SK-N-SH treated with all-trans-retinoic acid at 6 μM for 48 hours (cell line): ENCODE measurements at regions not wholly inside any gene's neighbourhood (a gene's known extent, or its start where the extent isn't known, plus 50 kb on each side); places are given as distances from the start of the nearest gene placed in this dataset.
"Not testable (repeated sequence)": the region's sequence is repeated elsewhere in the genome, so short reads cannot be mapped to it uniquely, and the experiment has no call there.

Experiments
- ATAC-seq: fragments of 200-7000 bp; cut with Tn5 transposase; 3 replicates; pipeline ENCODE4 v1.9.1; 2020; ENCODE audit warnings: mild to moderate bottlenecking, moderate library complexity
- ARNTL ChIP-seq: fragments of 450-650 bp; formaldehyde crosslinking; IDR thresholded peaks from 2 replicates; pipeline ENCODE4 v1.5.0; 2020; ENCODE audit warnings: low read depth, mild to moderate bottlenecking, moderate library complexity, borderline replicate concordance
- BACH2 ChIP-seq: fragments of 250-450 bp; sonication (Bioruptor Pico); IDR thresholded peaks from 2 replicates; pipeline ENCODE4 v1.9.0; 2021; ENCODE audit warnings: mild to moderate bottlenecking, borderline replicate concordance
- CREB5 ChIP-seq: fragments of 250-450 bp; sonication (Bioruptor Pico); IDR thresholded peaks from 2 replicates; pipeline ENCODE4 v1.5.1; 2020; ENCODE audit warnings: low read depth, mild to moderate bottlenecking, moderate library complexity
- CSDC2 ChIP-seq: fragments of 250-450 bp; sonication (Bioruptor Pico); IDR thresholded peaks from 2 replicates; pipeline ENCODE4 v1.5.0; 2020; ENCODE audit warnings: mild to moderate bottlenecking, moderate library complexity
- ESRRG ChIP-seq: fragments of 250-450 bp; sonication (Bioruptor Pico); IDR thresholded peaks from 2 replicates; pipeline ENCODE4 v1.6.1; 2021; ENCODE audit warnings: mild to moderate bottlenecking
- GLIS3 ChIP-seq: fragments of 250-450 bp; sonication (Bioruptor Pico); IDR thresholded peaks from 2 replicates; pipeline ENCODE4 v1.5.0; 2020; ENCODE audit warnings: mild to moderate bottlenecking, moderate library complexity
- ISL1 ChIP-seq: fragments of 250-450 bp; sonication (Bioruptor Pico); IDR thresholded peaks from 2 replicates; pipeline ENCODE4 v2.1.2; 2022; ENCODE audit warnings: mild to moderate bottlenecking, moderate library complexity
- OSR1 ChIP-seq: fragments of 250-450 bp; sonication (Bioruptor Pico); IDR thresholded peaks from 2 replicates; pipeline ENCODE4 v1.8.0; 2022; ENCODE audit warnings: moderate library complexity, mild to moderate bottlenecking, inconsistent platforms
- PPARA ChIP-seq: fragments of 250-450 bp; sonication (Bioruptor Pico); IDR thresholded peaks from 2 replicates; pipeline ENCODE4 v1.5.0; 2020; ENCODE audit warnings: mild to moderate bottlenecking, borderline replicate concordance
- RARB ChIP-seq: fragments of 250-450 bp; sonication (Bioruptor Pico); IDR thresholded peaks from 2 replicates; pipeline ENCODE4 v1.8.0; 2021; ENCODE audit warnings: mild to moderate bottlenecking, moderate library complexity
- SNAI2 ChIP-seq: fragments of 250-450 bp; sonication (Bioruptor Pico); IDR thresholded peaks from 2 replicates; pipeline ENCODE4 v1.5.0; 2020; ENCODE audit warnings: mild to moderate bottlenecking, moderate library complexity
- TCF4 ChIP-seq: fragments of 250-450 bp; sonication (Bioruptor Pico); IDR thresholded peaks from 2 replicates; pipeline ENCODE4 v1.8.0; 2021; ENCODE audit warnings: mild to moderate bottlenecking, moderate library complexity, borderline replicate concordance
- TOX ChIP-seq: fragments of 250-450 bp; sonication (Bioruptor Pico); IDR thresholded peaks from 2 replicates; pipeline ENCODE4 v1.8.0; 2021; ENCODE audit warnings: mild to moderate bottlenecking, moderate library complexity, borderline replicate concordance
- TSHZ2 ChIP-seq: fragments of 250-450 bp; sonication (Bioruptor Pico); IDR thresholded peaks from 2 replicates; pipeline ENCODE4 v1.5.0; 2020; ENCODE audit warnings: mild to moderate bottlenecking, moderate library complexity
- ZC3H10 ChIP-seq: fragments of 250-450 bp; sonication (Bioruptor Pico); IDR thresholded peaks from 2 replicates; pipeline ENCODE4 v1.5.1; 2021; ENCODE audit warnings: mild to moderate bottlenecking, moderate library complexity
- ZFP3 ChIP-seq: fragments of 250-450 bp; sonication (Bioruptor Pico); IDR thresholded peaks from 2 replicates; pipeline ENCODE4 v1.5.0; 2020; ENCODE audit warnings: mild to moderate bottlenecking, moderate library complexity
- ZFP30 ChIP-seq: fragments of 450-650 bp; formaldehyde crosslinking; IDR thresholded peaks from 2 replicates; pipeline ENCODE4 v1.5.0; 2022; ENCODE audit warnings: mild to moderate bottlenecking, moderate library complexity
- ZNF565 ChIP-seq: fragments of 450-650 bp; formaldehyde crosslinking; conservative IDR thresholded peaks from 2 replicates; pipeline ENCODE4 v1.5.0; 2020; ENCODE audit warnings: low read depth, mild to moderate bottlenecking, moderate library complexity
- ZNF70 ChIP-seq: fragments of 450-650 bp; formaldehyde crosslinking; IDR thresholded peaks from 2 replicates; pipeline ENCODE4 v1.5.0; 2020; ENCODE audit warnings: mild to moderate bottlenecking, moderate library complexity
- ZNF8 ChIP-seq: fragments of 450-650 bp; formaldehyde crosslinking; IDR thresholded peaks from 2 replicates; pipeline ENCODE4 v1.5.0; 2020; ENCODE audit warnings: mild to moderate bottlenecking, moderate library complexity
- TF ChIP-seq, protein P1 (sequence below): fragments of 250-450 bp; sonication (Bioruptor Pico); IDR thresholded peaks from 2 replicates; pipeline ENCODE4 v1.8.0; 2020; ENCODE audit warnings: mild to moderate bottlenecking, moderate library complexity, borderline replicate concordance

- no peak for ATAC-seq
- TF ChIP-seq ZC3H10 (CRISPR knock-in tag) = no peak
- no peak for TF ChIP-seq GLIS3 (CRISPR knock-in tag)
- no peak for TF ChIP-seq ZFP30 (CRISPR knock-in tag)
- TF ChIP-seq RARB (CRISPR knock-in tag) = no peak
- no peak for TF ChIP-seq ZNF8 (CRISPR knock-in tag)
- no peak for TF ChIP-seq ESRRG (CRISPR knock-in tag)
Observed at GRCh38 chr5:138685193-138685745, 68.0 kb upstream of the CTNNA1 start.

- ATAC-seq = not testable (repeated sequence)
Observed at GRCh38 chr5:138682462-138682861, 70.8 kb upstream of the CTNNA1 start.

GRCh38 chr5:138678826-138679225 lies 74.4 kb upstream of the CTNNA1 start:
- ATAC-seq = not testable (repeated sequence)

DNA sequence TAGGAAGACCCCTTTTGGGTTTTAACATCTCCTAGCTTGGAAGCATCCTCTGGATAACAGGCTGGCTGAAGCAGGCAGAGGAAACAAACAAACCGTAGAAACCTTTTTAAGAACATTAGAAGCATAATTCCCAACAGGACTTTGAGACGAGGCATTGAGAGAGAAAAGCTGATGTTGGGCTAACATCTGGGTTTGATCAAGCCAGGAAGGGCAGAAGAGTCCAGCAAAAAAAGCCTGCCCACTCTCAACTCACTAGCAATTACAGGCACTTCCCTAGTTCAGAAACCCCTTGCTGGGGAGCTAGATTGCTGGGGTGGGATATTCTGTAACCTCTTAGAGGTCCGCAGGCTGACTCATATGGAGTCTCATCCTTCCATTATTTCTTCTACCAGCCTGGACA lies 75.4 kb upstream of the CTNNA1 start:
- 0 out of 3 replicates have a peak, but pooled peaks have one; percentile 26 for ATAC-seq
- no peak for TF ChIP-seq ZC3H10 (CRISPR knock-in tag)
- TF ChIP-seq ZNF565 (CRISPR knock-in tag) = no peak
- TF ChIP-seq ESRRG (CRISPR knock-in tag) = no peak
- no peak for TF ChIP-seq ZNF70 (CRISPR knock-in tag)
- no peak for TF ChIP-seq ARNTL (CRISPR knock-in tag)

GRCh38 chr5:138676556-138677193 lies 76.5 kb upstream of the CTNNA1 start:
- TF ChIP-seq SNAI2 (CRISPR knock-in tag) = no peak
- ATAC-seq = no peak

DNA sequence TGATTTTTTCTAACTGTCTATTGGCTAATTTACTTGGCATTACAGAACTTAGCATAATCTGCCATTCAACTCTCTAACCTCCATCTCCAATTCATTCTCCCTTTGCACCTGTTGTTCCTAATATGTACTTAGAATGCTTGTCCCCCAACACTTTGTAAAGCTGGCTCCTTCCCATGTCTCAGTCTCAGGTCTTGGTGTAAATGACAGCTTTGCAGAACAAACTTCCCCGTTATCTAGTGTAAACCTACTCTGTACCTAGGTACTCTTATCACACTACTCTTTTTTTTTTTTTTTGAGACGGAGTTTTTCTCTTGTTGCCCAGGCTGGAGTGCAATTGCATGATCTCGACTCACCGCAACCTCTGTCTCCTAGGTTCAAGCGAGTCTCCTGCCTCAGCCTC lies 77.2 kb upstream of the CTNNA1 start:
- ATAC-seq = no peak
- TF ChIP-seq PPARA (CRISPR knock-in tag) (no peak), OSR1 (CRISPR knock-in tag) (no peak), GLIS3 (CRISPR knock-in tag) (no peak), ZFP3 (no peak)
- TF ChIP-seq, protein P1, sequence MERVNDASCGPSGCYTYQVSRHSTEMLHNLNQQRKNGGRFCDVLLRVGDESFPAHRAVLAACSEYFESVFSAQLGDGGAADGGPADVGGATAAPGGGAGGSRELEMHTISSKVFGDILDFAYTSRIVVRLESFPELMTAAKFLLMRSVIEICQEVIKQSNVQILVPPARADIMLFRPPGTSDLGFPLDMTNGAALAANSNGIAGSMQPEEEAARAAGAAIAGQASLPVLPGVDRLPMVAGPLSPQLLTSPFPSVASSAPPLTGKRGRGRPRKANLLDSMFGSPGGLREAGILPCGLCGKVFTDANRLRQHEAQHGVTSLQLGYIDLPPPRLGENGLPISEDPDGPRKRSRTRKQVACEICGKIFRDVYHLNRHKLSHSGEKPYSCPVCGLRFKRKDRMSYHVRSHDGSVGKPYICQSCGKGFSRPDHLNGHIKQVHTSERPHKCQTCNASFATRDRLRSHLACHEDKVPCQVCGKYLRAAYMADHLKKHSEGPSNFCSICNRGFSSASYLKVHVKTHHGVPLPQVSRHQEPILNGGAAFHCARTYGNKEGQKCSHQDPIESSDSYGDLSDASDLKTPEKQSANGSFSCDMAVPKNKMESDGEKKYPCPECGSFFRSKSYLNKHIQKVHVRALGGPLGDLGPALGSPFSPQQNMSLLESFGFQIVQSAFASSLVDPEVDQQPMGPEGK (CRISPR knock-in tag) = no peak
- TF ChIP-seq, all 23 proteins: peak for 0

GRCh38 chr5:138668451-138669380 lies 84.5 kb upstream of the CTNNA1 start:
- ATAC-seq = no peak
- TF ChIP-seq, protein P1 (CRISPR knock-in tag) = no peak
- TF ChIP-seq RARB (CRISPR knock-in tag) (no peak), CSDC2 (CRISPR knock-in tag) (no peak), GLIS3 (CRISPR knock-in tag) (no peak), ZNF8 (CRISPR knock-in tag) (no peak), CREB5 (CRISPR knock-in tag) (no peak), TCF4 (CRISPR knock-in tag) (no peak), ISL1 (CRISPR knock-in tag) (no peak), OSR1 (CRISPR knock-in tag) (no peak), BACH2 (CRISPR knock-in tag) (no peak), TSHZ2 (CRISPR knock-in tag) (no peak), ZFP3 (no peak), ESRRG (CRISPR knock-in tag) (no peak), SNAI2 (CRISPR knock-in tag) (no peak), TOX (CRISPR knock-in tag) (no peak), ZNF70 (CRISPR knock-in tag) (no peak)
